Smooth muscle cell (in vitro differentiated cells): ENCODE measurements at regions not wholly inside any gene's neighbourhood (a gene's known extent, or its start where the extent isn't known, plus 50 kb on each side); places are given as distances from the start of the nearest gene placed in this dataset. TPM values are rescaled to one million over a fixed set of nuclear protein-coding genes. Genes with fewer than 3 reads are reported as not detected.

Source experiments
- DNase-seq: peaks from one replicate; lab custom pipeline; 2025; ENCODE audit not compliant: unreplicated experiment; lab: John Stamatoyannopoulos, UW
- H2AFZ ChIP-seq: fragments of 200-600 bp; sonication (generic); 2 replicates; pipeline ENCODE4 v1.6.0; 2016; ENCODE audit warnings: antibody characterized with exemption, low read depth, mild to moderate bottlenecking
- H3F3A ChIP-seq: fragments of 200-600 bp; sonication (generic); 2 replicates; pipeline ENCODE4 v1.6.0; 2017; ENCODE audit warnings: antibody characterized with exemption, low read depth
- H3K27ac ChIP-seq: fragments of 200-600 bp; sonication (generic); 2 replicates; pipeline ENCODE4 v1.5.1; 2016; ENCODE audit warnings: low read depth, mild to moderate bottlenecking
- H3K27me3 ChIP-seq: fragments of 200-600 bp; sonication (generic); 2 replicates; pipeline ENCODE4 v1.6.1; 2016; ENCODE audit warnings: low read depth, mild to moderate bottlenecking
- H3K36me3 ChIP-seq: fragments of 200-600 bp; sonication (generic); 2 replicates; pipeline ENCODE4 v1.5.1; 2016; ENCODE audit warnings: low read depth
- H3K4me1 ChIP-seq: fragments of 200-600 bp; sonication (generic); 2 replicates; pipeline ENCODE4 v1.5.1; 2016; ENCODE audit warnings: low read depth
- H3K4me2 ChIP-seq: fragments of 200-600 bp; sonication (generic); 2 replicates; pipeline ENCODE4 v1.6.0; 2016; ENCODE audit warnings: mild to moderate bottlenecking
- H3K4me3 ChIP-seq: fragments of 200-600 bp; sonication (generic); 2 replicates; pipeline ENCODE4 v1.5.1; 2016; ENCODE audit warnings: mild to moderate bottlenecking
- H3K79me2 ChIP-seq: fragments of 200-600 bp; sonication (generic); 2 replicates; pipeline ENCODE4 v1.6.0; 2016; ENCODE audit warnings: low read depth, mild to moderate bottlenecking
- H3K9ac ChIP-seq: fragments of 200-600 bp; sonication (generic); 2 replicates; pipeline ENCODE4 v1.6.0; 2016; ENCODE audit warnings: low read depth
- H3K9me3 ChIP-seq: fragments of 200-600 bp; sonication (generic); replicated peaks from 2 replicates; pipeline ENCODE4 v1.5.1; 2016; ENCODE audit warnings: low read depth
- H4K20me1 ChIP-seq: fragments of 200-600 bp; sonication (generic); 2 replicates; pipeline ENCODE4 v1.6.0; 2016; ENCODE audit warnings: low read depth
- CTCF ChIP-seq: fragments of 200-600 bp; sonication (generic); IDR thresholded peaks from 2 replicates; pipeline ENCODE4 v1.5.1; 2017; ENCODE audit warnings: borderline replicate concordance, mild to moderate bottlenecking, antibody characterized with exemption; ENCODE audit not compliant: insufficient read depth, poor library complexity, severe bottlenecking
- WGBS: methylation state at CpG from one replicate; pipeline ENCODE4 v1.1.7; 2016; ENCODE audit warnings: low lambda C conversion rate; 5-methylcytosine and 5-hydroxymethylcytosine counted together
- small RNA-seq: library from RNA; depleted of rRNA; stranded (forward); fragments of <200 nt; gene quantifications from one replicate; pipeline ENCODE3, GENCODE V24; 2014

- Histone ChIP-seq H4K20me1 (no peaks in the 10 kb centered on the region), H3K4me1 (peaks cover 4% of the 10 kb centered on the region), H3K27ac (no peak overlapping the region), H3F3A (no peaks in the 10 kb centered on the region), H2AFZ (no peak overlapping the region), H3K36me3 (no peaks in the 10 kb centered on the region), H3K9me3 (no peaks in the 10 kb centered on the region), H3K4me3 (no peak overlapping the region), H3K4me2 (no peak overlapping the region), H3K79me2 (no peaks in the 10 kb centered on the region), H3K27me3 (no peaks in the 10 kb centered on the region), H3K9ac (no peak overlapping the region)
- DNase-seq: no peak
- no peak for TF ChIP-seq CTCF
- WGBS: 83% methylated on average over 8 of the region's 8 CpGs
Measured at GRCh38 chr3:73680391-73681095, 55.8 kb upstream of the PDZRN3 start.

- H3K27ac ChIP-seq: no peak overlapping the region
- no peak for DNase-seq
- H3K4me3 ChIP-seq: no peak overlapping the region
- no peak for TF ChIP-seq CTCF
- no peak overlapping the region for H2AFZ ChIP-seq
- H3F3A ChIP-seq: no peaks in the 10 kb centered on the region
- peaks cover 6% of the 10 kb centered on the region for H3K4me1 ChIP-seq
- WGBS: 86% methylated on average over 6 of the region's 7 CpGs
- no peaks in the 10 kb centered on the region for H3K27me3 ChIP-seq
- H3K9ac ChIP-seq: no peak overlapping the region
- no peaks in the 10 kb centered on the region for H4K20me1 ChIP-seq
- H3K9me3 ChIP-seq: no peaks in the 10 kb centered on the region
- no peaks in the 10 kb centered on the region for H3K36me3 ChIP-seq
- no peak overlapping the region for H3K4me2 ChIP-seq
- no peaks in the 10 kb centered on the region for H3K79me2 ChIP-seq
Measured at GRCh38 chr3:73677336-73678024, 52.7 kb upstream of the PDZRN3 start.

Small RNAs in the stretch of these regions (small RNA-seq; reads per million reads assigned to genes)
- not detected for gene RF00017
